GM10266 (cell line): ENCODE measurements at regions not wholly inside any gene's neighbourhood (a gene's known extent, or its start where the extent isn't known, plus 50 kb on each side); places are given as distances from the start of the nearest gene placed in this dataset.
A peak's percentile ranks its signal among the peaks of the same experiment; 100 is the strongest.

Experiments used
- DNase-seq: peaks from one replicate; pipeline ENCODE4 v3.0.0; 2012; ENCODE audit errors: extremely low spot score
- TF ChIP-seq, protein P1 (sequence below): IDR thresholded peaks from 2 replicates; pipeline ENCODE4 v1.5.1; 2012; ENCODE audit warnings: mild to moderate bottlenecking, low read depth; ENCODE audit not compliant: control insufficient read depth, insufficient read depth; ENCODE audit errors: missing control alignments

DNA sequence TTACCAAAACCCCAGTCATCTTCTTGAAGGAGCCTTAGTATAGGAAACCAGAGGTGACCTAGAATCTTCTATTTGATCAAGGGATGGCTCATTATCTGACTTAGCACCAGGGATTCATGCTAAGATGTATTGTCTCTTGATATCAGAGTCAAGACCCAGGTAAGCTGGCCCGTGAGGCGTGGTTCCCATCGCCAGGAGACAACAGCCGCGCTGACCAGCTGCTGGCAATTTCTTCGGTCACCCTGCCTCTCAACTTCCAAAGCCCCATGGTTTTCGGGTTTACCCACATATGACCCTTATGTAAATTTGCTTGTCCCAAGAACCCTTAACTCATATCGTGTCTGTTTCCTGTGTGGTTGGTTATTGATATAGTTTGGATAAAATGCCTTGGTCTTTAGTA lies 77.7 kb upstream of the VSTM2B start:
- TF ChIP-seq, protein P1, sequence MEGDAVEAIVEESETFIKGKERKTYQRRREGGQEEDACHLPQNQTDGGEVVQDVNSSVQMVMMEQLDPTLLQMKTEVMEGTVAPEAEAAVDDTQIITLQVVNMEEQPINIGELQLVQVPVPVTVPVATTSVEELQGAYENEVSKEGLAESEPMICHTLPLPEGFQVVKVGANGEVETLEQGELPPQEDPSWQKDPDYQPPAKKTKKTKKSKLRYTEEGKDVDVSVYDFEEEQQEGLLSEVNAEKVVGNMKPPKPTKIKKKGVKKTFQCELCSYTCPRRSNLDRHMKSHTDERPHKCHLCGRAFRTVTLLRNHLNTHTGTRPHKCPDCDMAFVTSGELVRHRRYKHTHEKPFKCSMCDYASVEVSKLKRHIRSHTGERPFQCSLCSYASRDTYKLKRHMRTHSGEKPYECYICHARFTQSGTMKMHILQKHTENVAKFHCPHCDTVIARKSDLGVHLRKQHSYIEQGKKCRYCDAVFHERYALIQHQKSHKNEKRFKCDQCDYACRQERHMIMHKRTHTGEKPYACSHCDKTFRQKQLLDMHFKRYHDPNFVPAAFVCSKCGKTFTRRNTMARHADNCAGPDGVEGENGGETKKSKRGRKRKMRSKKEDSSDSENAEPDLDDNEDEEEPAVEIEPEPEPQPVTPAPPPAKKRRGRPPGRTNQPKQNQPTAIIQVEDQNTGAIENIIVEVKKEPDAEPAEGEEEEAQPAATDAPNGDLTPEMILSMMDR = no peak
- no peak for DNase-seq

DNA sequence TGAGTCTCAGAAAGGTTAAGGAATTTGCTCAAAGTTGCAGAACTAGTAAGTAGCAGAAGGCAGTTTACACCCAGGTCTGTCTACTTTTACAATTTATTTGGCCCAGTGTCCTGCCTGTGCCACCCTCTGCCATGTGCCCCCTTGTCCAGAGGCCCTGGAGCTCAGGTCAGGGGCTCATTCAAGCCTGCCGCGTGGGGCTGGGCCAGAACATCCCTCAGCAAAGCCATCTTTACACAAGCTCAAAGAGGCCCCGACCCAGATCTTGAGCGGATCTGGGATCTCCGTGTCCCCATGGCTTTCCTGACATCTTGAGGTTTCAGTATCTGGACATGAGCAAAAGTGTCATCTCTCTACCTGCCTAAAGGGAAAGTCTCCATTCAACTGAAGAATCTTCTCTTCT lies 76.4 kb upstream of the VSTM2B start:
- DNase-seq = no peak
- TF ChIP-seq, protein P1 = no peak

DNA sequence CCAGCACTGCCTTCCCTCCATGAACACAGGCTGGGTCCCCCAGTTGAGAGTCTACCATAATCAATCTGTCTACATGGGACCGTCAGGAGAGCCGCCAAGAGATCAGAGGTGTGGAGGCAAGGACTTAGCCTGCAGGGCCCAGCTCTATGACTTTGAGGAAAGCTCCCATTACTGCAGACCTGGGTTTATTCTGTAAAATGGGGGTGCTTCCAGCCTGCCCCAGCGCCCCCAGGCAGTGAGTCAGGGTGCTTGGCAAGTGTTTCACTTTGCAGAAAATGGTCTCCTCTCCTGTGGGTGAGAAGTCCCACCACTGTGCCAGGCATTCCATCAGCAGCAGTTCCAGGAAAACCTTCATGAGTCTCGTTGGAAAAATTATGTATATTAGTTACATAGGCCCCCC lies 75.5 kb upstream of the VSTM2B start:
- DNase-seq = no peak

DNA sequence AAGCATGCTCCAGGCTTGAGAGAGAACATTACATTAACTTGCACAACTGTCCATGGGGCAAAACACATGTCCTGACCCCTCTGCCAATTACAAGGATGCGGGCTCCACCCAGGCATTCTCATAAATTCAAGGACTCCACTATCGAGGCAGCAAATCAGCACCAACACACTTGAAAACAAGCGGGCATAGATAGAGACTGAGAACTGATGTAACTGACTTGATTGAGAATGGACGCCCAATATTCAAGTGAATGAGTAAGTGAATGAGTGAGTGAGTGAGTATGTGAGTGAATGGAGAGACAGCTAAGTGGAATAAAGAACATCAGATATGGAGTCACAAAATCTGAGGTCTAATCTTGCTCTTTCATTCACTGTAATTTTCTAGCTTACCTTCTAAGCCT lies 75.0 kb upstream of the VSTM2B start:
- TF ChIP-seq, protein P1 = no peak
- no peak for DNase-seq

More for the DNA sequence above, 75.5 kb upstream of the VSTM2B start:
- TF ChIP-seq, protein P1 = no peak

DNA sequence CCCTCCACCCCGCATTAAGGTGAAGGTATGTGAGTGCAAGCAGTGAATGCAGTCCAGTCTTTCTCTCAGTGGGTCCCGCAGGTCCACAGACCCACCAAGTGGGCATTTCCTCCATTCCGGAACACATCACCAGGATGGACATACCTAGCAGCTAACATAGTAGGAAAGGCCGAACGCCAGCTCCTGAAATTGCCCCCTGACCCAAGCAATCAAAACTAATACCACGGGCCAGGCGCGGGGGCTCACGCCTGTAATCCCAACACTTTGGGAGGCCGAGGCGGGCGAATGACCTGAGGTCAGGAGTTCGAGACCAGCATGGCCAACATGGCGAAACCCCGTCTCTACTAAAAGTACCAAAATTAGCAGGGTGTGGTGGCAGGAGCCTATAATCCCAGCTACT lies 71.7 kb upstream of the VSTM2B start:
- no peak for DNase-seq
- TF ChIP-seq, protein P1 = no peak

DNA sequence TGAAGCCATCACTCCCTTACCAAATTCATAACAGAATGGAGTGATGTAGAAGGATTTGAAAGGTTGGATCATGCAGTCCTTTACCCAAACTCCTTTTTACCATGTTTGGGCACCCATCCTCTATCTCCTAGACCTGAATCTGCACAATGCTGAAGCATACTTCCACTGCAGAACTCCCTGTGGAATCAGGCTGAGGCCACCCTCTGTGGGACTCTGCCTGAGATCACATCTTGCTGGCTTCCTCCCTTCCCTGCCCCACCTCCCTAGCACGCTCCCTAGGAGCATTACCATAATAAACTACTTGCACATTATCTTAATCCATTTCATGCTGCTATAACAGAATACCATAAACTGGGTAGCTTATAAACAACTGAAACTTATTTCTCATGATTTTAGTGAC lies 68.4 kb upstream of the VSTM2B start:
- TF ChIP-seq, protein P1 = no peak
- DNase-seq = no peak

DNA sequence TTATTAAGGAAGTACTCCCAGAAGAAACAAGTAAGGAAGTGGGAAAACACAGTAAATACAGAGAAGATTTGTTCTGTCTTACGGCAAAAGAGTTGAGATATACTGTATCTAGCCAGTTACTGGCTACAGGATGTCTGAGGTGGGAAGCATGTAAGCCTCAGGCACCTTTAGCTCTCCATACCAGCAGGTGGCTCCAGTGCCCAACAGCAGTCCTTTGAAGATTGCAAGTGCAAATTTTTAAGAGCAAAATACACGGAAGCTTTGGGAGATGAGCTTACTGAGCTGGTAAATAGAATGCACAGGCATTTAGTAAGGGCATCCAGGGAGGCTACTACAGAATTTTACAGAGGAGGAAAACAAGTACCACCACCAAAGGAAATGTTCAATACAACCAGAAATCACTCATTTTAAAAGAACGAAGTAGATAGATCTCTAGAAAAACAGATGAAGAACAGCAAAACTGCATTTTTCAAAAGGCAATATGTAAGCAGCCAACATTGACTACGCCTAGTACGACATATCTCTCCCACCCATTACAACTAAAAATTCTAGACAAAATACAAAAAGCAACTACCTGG lies 57.9 kb upstream of the VSTM2B start:
- DNase-seq = no peak
- TF ChIP-seq, protein P1 = peak; percentile 40
